Suppressor macrophage treated with lipopolysaccharide for 1 hour (primary cell): ENCODE measurements at regions not wholly inside any gene's neighbourhood (a gene's known extent, or its start where the extent isn't known, plus 50 kb on each side); places are given as distances from the start of the nearest gene placed in this dataset.

Experiments
- DNase-seq, 3 donors: peaks; one replicate each; pipeline ENCODE4 v3.0.0-alpha.2; 2020 to 2022

GRCh38 chr9:107632216-107632615 lies 142.6 kb upstream of the KLF4 start:
- no peak for DNase-seq

GRCh38 chr9:107631788-107632187 lies 142.2 kb upstream of the KLF4 start:
- no peak for DNase-seq

GRCh38 chr9:107630156-107630555 lies 140.6 kb upstream of the KLF4 start:
- peak in 1 of 3 donors; percentile 27 for DNase-seq

- DNase-seq: no peak
These were observed 138.9 kb upstream of the KLF4 start for GRCh38 chr9:107628444-107628843.

GRCh38 chr9:107627781-107628180 lies 138.2 kb upstream of the KLF4 start:
- no peak for DNase-seq

GRCh38 chr9:107626118-107626517 lies 136.5 kb upstream of the KLF4 start:
- no peak for DNase-seq

GRCh38 chr9:107625383-107625984 lies 135.9 kb upstream of the KLF4 start:
- DNase-seq: no peak

- no peak for DNase-seq
These were observed 134.8 kb upstream of the KLF4 start for GRCh38 chr9:107624234-107624948.

GRCh38 chr9:107621436-107621835 lies 131.9 kb upstream of the KLF4 start:
- DNase-seq: no peak

GRCh38 chr9:107620801-107621200 lies 131.2 kb upstream of the KLF4 start:
- no peak for DNase-seq

- no peak for DNase-seq
These were observed 130.7 kb upstream of the KLF4 start for GRCh38 chr9:107620236-107620635.

GRCh38 chr9:107615321-107615720 lies 125.8 kb upstream of the KLF4 start:
- peak; percentile 63 to 87 (median 85) for DNase-seq

GRCh38 chr9:107614765-107615164 lies 125.2 kb upstream of the KLF4 start:
- DNase-seq: no peak

- DNase-seq: no peak
These were observed 123.8 kb upstream of the KLF4 start for GRCh38 chr9:107613321-107613720.

GRCh38 chr9:107612136-107612535 lies 122.6 kb upstream of the KLF4 start:
- peak; percentile 87 to 89 (median 88) for DNase-seq

- DNase-seq: no peak
These were observed 120.0 kb upstream of the KLF4 start for GRCh38 chr9:107609547-107609946.

GRCh38 chr9:107606149-107606790 lies 116.7 kb upstream of the KLF4 start:
- no peak for DNase-seq

- no peak for DNase-seq
These were observed 115.5 kb upstream of the KLF4 start for GRCh38 chr9:107605041-107605440.

GRCh38 chr9:107603281-107603680 lies 113.7 kb upstream of the KLF4 start:
- DNase-seq: no peak

- DNase-seq: no peak
These were observed 110.5 kb upstream of the KLF4 start for GRCh38 chr9:107600060-107600573.

GRCh38 chr9:107597743-107598217 lies 108.2 kb upstream of the KLF4 start:
- DNase-seq: no peak

GRCh38 chr9:107594908-107595530 lies 105.5 kb upstream of the KLF4 start:
- DNase-seq: peak; percentile 18 to 40 (median 28)

GRCh38 chr9:107593224-107593870 lies 103.8 kb upstream of the KLF4 start:
- no peak for DNase-seq
